Rectal smooth muscle tissue (tissue), 1 donor: ENCODE measurements at regions not wholly inside any gene's neighbourhood (a gene's known extent, or its start where the extent isn't known, plus 50 kb on each side); places are given as distances from the start of the nearest gene placed in this dataset.

Source experiments
- H3K27ac ChIP-seq: one replicate; pipeline ENCODE4 v1.7.0; 2013; ENCODE audit warnings: low read depth, low read length, inconsistent platforms
- H3K27me3 ChIP-seq: one replicate; pipeline ENCODE4 v1.7.0; 2013; ENCODE audit warnings: low read length; ENCODE audit not compliant: control insufficient read depth, insufficient read depth
- H3K36me3 ChIP-seq: one replicate; pipeline ENCODE4 v1.7.0; 2013; ENCODE audit warnings: low read length; ENCODE audit not compliant: control insufficient read depth, insufficient read depth
- H3K4me1 ChIP-seq: one replicate; pipeline ENCODE4 v1.7.0; 2013; ENCODE audit warnings: low read length; ENCODE audit not compliant: control insufficient read depth, insufficient read depth
- H3K4me3 ChIP-seq: one replicate; pipeline ENCODE4 v1.7.0; 2013; ENCODE audit warnings: low read length
- H3K9ac ChIP-seq: one replicate; pipeline ENCODE4 v1.7.0; 2013; ENCODE audit warnings: low read length

DNA sequence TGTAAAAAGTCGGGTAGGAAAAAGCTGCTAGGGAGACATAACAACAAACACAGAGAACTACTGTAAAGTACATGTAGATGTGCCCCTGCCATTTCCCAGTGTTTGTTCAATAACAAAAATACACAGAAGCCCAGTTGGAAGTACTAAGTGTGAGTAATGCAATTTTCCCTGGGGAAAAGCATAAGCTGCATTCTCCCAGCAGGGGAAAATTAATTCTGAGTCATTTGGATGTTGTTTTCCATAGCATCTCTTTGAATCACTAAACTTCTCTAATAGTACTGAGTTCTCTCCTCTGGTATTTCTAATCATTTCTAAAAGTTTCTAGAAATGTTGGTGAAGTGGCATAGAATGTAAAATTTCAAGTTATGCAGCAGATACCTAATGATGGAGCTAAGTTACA, 1114.9 kb downstream of the C4orf33 start:
- Histone ChIP-seq H3K4me1 (no peaks in the 10 kb centered on the region), H3K27ac (no peak overlapping the region), H3K36me3 (no peaks in the 10 kb centered on the region), H3K4me3 (no peak overlapping the region), H3K9ac (no peak overlapping the region), H3K27me3 (no peaks in the 10 kb centered on the region)

- no peak overlapping the region for H3K9ac ChIP-seq
- no peak overlapping the region for H3K27ac ChIP-seq
- H3K4me3 ChIP-seq, result no peak overlapping the region
- H3K27me3 ChIP-seq, result no peaks in the 10 kb centered on the region
- H3K4me1 ChIP-seq, result no peaks in the 10 kb centered on the region
- H3K36me3 ChIP-seq, result no peaks in the 10 kb centered on the region
Observed at GRCh38 chr4:130214268-130214667, 1118.3 kb downstream of the C4orf33 start.

DNA sequence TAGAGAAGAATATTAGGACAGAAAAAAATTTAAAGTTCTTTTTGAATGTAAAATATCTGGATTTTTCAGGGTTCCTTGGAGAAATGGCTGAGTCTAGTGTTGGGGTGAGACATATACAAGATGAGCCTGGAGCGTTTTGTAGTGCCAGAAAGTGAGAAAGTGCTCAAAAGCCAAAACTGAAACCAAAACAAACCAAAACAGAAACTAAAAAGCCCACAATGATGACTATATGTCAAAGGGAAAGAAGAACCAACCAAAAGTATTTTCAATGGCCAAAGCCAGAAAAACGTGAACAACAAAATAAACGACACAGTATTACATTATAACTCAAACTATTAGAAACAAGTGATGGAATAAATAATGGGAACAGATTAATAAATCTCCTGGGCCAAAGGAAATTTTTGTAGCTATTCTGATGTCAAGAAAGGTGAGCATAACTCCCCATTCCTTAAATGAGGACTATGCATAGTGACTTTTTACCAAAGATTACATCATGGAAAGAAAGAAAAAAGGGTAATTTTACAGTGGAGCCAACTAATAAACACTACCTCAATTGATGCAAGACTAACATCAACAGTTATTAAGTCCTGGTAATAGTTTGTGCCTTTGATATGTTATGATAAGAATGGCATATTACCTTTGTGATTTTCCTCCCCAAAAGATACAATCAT, 1137.6 kb downstream of the C4orf33 start:
- no peak overlapping the region for H3K4me3 ChIP-seq
- no peaks in the 10 kb centered on the region for H3K4me1 ChIP-seq
- no peak overlapping the region for H3K27ac ChIP-seq
- no peak overlapping the region for H3K9ac ChIP-seq
- H3K27me3 ChIP-seq, result no peaks in the 10 kb centered on the region
- no peaks in the 10 kb centered on the region for H3K36me3 ChIP-seq

GRCh38 chr4:130238121-130238520, 1142.2 kb downstream of the C4orf33 start:
- H3K27ac ChIP-seq, result no peak overlapping the region
- no peak overlapping the region for H3K9ac ChIP-seq

DNA sequence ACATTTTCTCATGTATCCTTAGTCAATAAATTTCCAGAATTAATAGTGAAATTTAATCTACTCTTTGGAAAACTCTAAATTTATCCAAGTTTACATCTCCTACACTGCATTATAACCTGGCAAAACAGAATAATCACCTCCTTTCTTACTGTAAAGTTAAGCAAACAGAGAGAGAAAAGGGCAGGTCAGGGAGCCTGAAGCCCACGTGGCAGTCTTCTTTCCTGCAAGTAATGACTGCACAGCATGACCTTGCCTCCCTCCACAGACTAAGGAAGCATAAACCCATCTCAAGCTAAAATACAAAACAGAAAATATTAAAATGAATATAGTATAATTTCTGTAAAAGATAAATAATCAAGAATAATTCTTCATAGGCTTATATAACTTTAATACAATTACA, 1153.0 kb downstream of the C4orf33 start:
- Histone ChIP-seq H3K4me3 (no peak overlapping the region), H3K36me3 (no peaks in the 10 kb centered on the region), H3K27me3 (no peaks in the 10 kb centered on the region), H3K9ac (no peak overlapping the region), H3K4me1 (no peaks in the 10 kb centered on the region), H3K27ac (no peak overlapping the region)

More at GRCh38 chr4:130238121-130238520, 1142.2 kb downstream of the C4orf33 start:
- no peaks in the 10 kb centered on the region for H3K4me1 ChIP-seq
- H3K27me3 ChIP-seq, result no peaks in the 10 kb centered on the region
- no peak overlapping the region for H3K4me3 ChIP-seq
- H3K36me3 ChIP-seq, result no peaks in the 10 kb centered on the region

DNA sequence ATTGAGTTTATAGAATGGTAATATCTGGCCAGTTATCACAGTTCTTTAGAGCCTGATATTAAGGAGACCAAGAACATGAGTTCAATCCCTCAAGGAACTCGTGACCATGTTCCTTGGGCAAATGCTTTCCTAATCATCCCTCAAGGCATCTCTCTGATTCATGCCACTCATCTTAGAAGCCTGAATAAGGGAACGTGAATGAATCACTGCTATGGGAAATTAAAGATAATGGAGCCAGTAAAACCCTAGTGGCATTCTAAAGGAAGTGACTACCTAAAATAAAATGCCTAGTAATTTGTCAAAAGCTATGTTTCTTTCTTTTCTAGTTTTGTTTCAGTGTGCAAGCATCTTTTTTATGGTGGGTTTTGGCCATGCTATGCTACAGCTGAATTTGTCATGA, 1161.3 kb downstream of the C4orf33 start:
- Histone ChIP-seq H3K4me3 (no peak overlapping the region), H3K9ac (no peak overlapping the region), H3K27me3 (no peaks in the 10 kb centered on the region), H3K4me1 (no peaks in the 10 kb centered on the region), H3K27ac (no peak overlapping the region), H3K36me3 (no peaks in the 10 kb centered on the region)

- H3K4me3 ChIP-seq, result no peak overlapping the region
- no peak overlapping the region for H3K9ac ChIP-seq
- no peaks in the 10 kb centered on the region for H3K4me1 ChIP-seq
- H3K36me3 ChIP-seq, result no peaks in the 10 kb centered on the region
- no peak overlapping the region for H3K27ac ChIP-seq
- H3K27me3 ChIP-seq, result no peaks in the 10 kb centered on the region
Observed at GRCh38 chr4:130266814-130267213, 1170.9 kb downstream of the C4orf33 start.

GRCh38 chr4:130288576-130288975, 1192.6 kb downstream of the C4orf33 start:
- H3K27me3 ChIP-seq, result no peaks in the 10 kb centered on the region
- no peaks in the 10 kb centered on the region for H3K4me1 ChIP-seq
- H3K4me3 ChIP-seq, result no peak overlapping the region
- no peak overlapping the region for H3K9ac ChIP-seq
- H3K36me3 ChIP-seq, result no peaks in the 10 kb centered on the region
- H3K27ac ChIP-seq, result no peak overlapping the region

- H3K27ac ChIP-seq, result no peak overlapping the region
Observed at GRCh38 chr4:130293692-130294091, 1197.7 kb downstream of the C4orf33 start.

GRCh38 chr4:130296448-130296847, 1200.5 kb downstream of the C4orf33 start:
- Histone ChIP-seq H3K27ac (no peak overlapping the region), H3K4me3 (no peak overlapping the region), H3K9ac (no peak overlapping the region), H3K36me3 (no peaks in the 10 kb centered on the region), H3K27me3 (no peaks in the 10 kb centered on the region), H3K4me1 (no peaks in the 10 kb centered on the region)

More at GRCh38 chr4:130293692-130294091, 1197.7 kb downstream of the C4orf33 start:
- no peaks in the 10 kb centered on the region for H3K4me1 ChIP-seq
- no peak overlapping the region for H3K4me3 ChIP-seq
- no peaks in the 10 kb centered on the region for H3K36me3 ChIP-seq
- no peaks in the 10 kb centered on the region for H3K27me3 ChIP-seq
- no peak overlapping the region for H3K9ac ChIP-seq

- Histone ChIP-seq H3K27ac (no peak overlapping the region), H3K27me3 (no peaks in the 10 kb centered on the region), H3K36me3 (no peaks in the 10 kb centered on the region), H3K9ac (no peak overlapping the region), H3K4me1 (no peaks in the 10 kb centered on the region), H3K4me3 (no peak overlapping the region)
Observed at GRCh38 chr4:130306566-130306965, 1210.6 kb downstream of the C4orf33 start.

GRCh38 chr4:130309221-130309620, 1213.3 kb downstream of the C4orf33 start:
- Histone ChIP-seq H3K9ac (no peak overlapping the region), H3K4me3 (no peak overlapping the region), H3K4me1 (no peaks in the 10 kb centered on the region), H3K36me3 (no peaks in the 10 kb centered on the region), H3K27me3 (no peaks in the 10 kb centered on the region), H3K27ac (no peak overlapping the region)

- Histone ChIP-seq H3K36me3 (no peaks in the 10 kb centered on the region), H3K27ac (no peak overlapping the region), H3K4me3 (no peak overlapping the region), H3K9ac (no peak overlapping the region), H3K4me1 (no peaks in the 10 kb centered on the region), H3K27me3 (no peaks in the 10 kb centered on the region)
Observed at GRCh38 chr4:130322439-130322838, 1226.5 kb downstream of the C4orf33 start.
